PFSK-1 (cell line): ENCODE measurements at regions not wholly inside any gene's neighbourhood (a gene's known extent, or its start where the extent isn't known, plus 50 kb on each side); places are given as distances from the start of the nearest gene placed in this dataset.

Experiments used
- FOXP2 ChIP-seq: optimal IDR thresholded peaks from 2 replicates; pipeline ENCODE3; 2011; ENCODE audit warnings: borderline replicate concordance, control low read depth, inconsistent platforms; ENCODE audit not compliant: insufficient read depth; ENCODE audit errors: extremely low read length, extremely low read depth
- POLR2AphosphoS5 ChIP-seq: IDR thresholded peaks from 2 replicates; pipeline ENCODE4 v1.6.1; 2012; ENCODE audit warnings: low read depth, mild to moderate bottlenecking, control low read depth, low read length, moderate library complexity
- REST ChIP-seq, 2 experiments: IDR thresholded peaks; 2 replicates each; pipeline versions ENCODE4 v1.6.1 to v1.8.0; 2011 to 2012; ENCODE audit warnings: low read depth in 2 of 2, low read length in 2 of 2, control low read depth in 1 of 2, inconsistent platforms in 1 of 2, mild to moderate bottlenecking in 1 of 2, moderate library complexity in 1 of 2; ENCODE audit not compliant: insufficient read depth in 1 of 2
- SIN3A ChIP-seq: IDR thresholded peaks from 2 replicates; pipeline ENCODE4 v1.6.1; 2012; ENCODE audit warnings: mild to moderate bottlenecking, low read length, moderate library complexity, borderline replicate concordance; ENCODE audit not compliant: insufficient read depth
- TAF1 ChIP-seq: IDR thresholded peaks from 2 replicates; pipeline ENCODE4 v1.6.1; 2012; ENCODE audit warnings: low read length, control low read depth, borderline replicate concordance; ENCODE audit not compliant: insufficient read depth

GRCh38 chr6:102485480-102485879 lies 1092.0 kb downstream of the GRIK2 start:
- TF ChIP-seq FOXP2 (no peak), REST (IDR thresholded peaks at IDR 0.05; ENCODE audit: insufficient read depth in 1 of 2, low read depth in 2 of 2, low read length in 2 of 2) (no peak), SIN3A (no peak), POLR2AphosphoS5 (no peak), TAF1 (no peak)

DNA sequence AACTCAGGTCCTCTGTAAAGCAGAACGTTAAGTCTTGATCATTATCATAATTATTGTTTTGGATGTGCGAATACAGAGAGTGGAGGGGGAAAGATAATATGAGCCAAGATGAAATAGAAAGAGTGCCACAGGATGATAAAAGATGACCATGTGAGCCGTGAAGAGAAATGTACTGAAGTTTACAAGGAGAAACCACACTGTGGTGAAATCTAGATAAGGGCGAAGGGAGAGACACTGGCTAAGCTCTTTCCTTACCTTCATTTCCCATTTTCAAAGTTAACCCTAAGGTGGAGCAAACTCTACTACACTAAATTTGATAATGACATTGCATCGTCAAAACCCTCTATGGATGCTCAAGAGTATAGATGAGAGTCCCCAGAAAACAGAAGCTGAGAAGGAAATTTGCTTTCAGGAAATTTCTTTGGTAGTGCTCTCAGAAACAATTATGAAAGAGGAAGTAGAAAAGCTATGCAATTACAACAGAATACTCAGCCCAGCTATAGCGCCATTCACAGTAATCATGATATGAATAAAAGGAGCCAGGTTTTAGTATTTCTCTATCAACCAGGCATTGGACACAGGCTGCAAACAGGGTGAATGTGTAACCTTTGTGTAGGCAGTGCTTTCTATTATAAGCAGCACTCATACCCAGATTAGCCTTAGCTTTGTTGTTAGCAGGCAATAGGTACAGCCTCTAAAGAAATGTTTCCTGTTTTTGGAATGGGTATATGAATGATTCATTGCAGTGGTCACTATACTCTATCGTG lies 1080.7 kb downstream of the GRIK2 start:
- TF ChIP-seq REST (IDR thresholded peaks at IDR 0.05; ENCODE audit: insufficient read depth in 1 of 2, low read depth in 2 of 2, low read length in 2 of 2), result no peak
- TF ChIP-seq TAF1, result no peak
- TF ChIP-seq SIN3A, result no peak
- TF ChIP-seq FOXP2, result no peak
- no peak for TF ChIP-seq POLR2AphosphoS5

- TF ChIP-seq REST (IDR thresholded peaks at IDR 0.05; ENCODE audit: insufficient read depth in 1 of 2, low read depth in 2 of 2, low read length in 2 of 2) (no peak), FOXP2 (no peak), TAF1 (no peak), POLR2AphosphoS5 (no peak), SIN3A (no peak)
Observed at GRCh38 chr6:102458990-102459389, 1065.5 kb downstream of the GRIK2 start.

- no peak for TF ChIP-seq POLR2AphosphoS5
- TF ChIP-seq REST (IDR thresholded peaks at IDR 0.05; ENCODE audit: insufficient read depth in 1 of 2, low read depth in 2 of 2, low read length in 2 of 2), result no peak
Observed at GRCh38 chr6:102438171-102438570, 1044.7 kb downstream of the GRIK2 start.
